IPS-20b (cell line): ENCODE measurements at regions not wholly inside any gene's neighbourhood (a gene's known extent, or its start where the extent isn't known, plus 50 kb on each side); places are given as distances from the start of the nearest gene placed in this dataset.
"Not testable (repeated sequence)": the region's sequence is repeated elsewhere in the genome, so short reads cannot be mapped to it uniquely, and the experiment has no call there.

Experiments
- H3K27ac ChIP-seq: one replicate; pipeline ENCODE4 v1.5.1; 2013; ENCODE audit warnings: low read length
- H3K27me3 ChIP-seq: 2 replicates; pipeline ENCODE4 v1.6.1; 2013; ENCODE audit warnings: mild to moderate bottlenecking, low read length, inconsistent platforms; ENCODE audit not compliant: insufficient read depth
- H3K36me3 ChIP-seq: 2 replicates; pipeline ENCODE4 v1.6.1; 2013; ENCODE audit warnings: low read depth, mild to moderate bottlenecking, inconsistent platforms, low read length, moderate library complexity; ENCODE audit not compliant: insufficient read depth
- H3K4me1 ChIP-seq: 2 replicates; pipeline ENCODE4 v1.6.1; 2013; ENCODE audit warnings: mild to moderate bottlenecking, control low read depth, inconsistent platforms, low read length, moderate library complexity; ENCODE audit not compliant: insufficient read depth
- H3K4me3 ChIP-seq: 2 replicates; pipeline ENCODE4 v1.5.1; 2013; ENCODE audit warnings: mild to moderate bottlenecking, low read length, inconsistent platforms
- H3K9ac ChIP-seq: 2 replicates; pipeline ENCODE4 v1.6.1; 2013; ENCODE audit warnings: low read depth, mild to moderate bottlenecking, inconsistent platforms, low read length, moderate library complexity
- H3K9me3 ChIP-seq: 2 replicates; pipeline ENCODE4 v1.6.1; 2013; ENCODE audit warnings: mild to moderate bottlenecking, low read depth, low read length, inconsistent platforms; ENCODE audit not compliant: insufficient read depth

- no peaks in the 10 kb centered on the region for H3K27me3 ChIP-seq
- peaks cover 5% of the 10 kb centered on the region; the same call in 1 of the 2 replicates for H3K9me3 ChIP-seq
- H3K4me1 ChIP-seq: peaks cover 23% of the 10 kb centered on the region; the same call in 1 of the 2 replicates
- H3K36me3 ChIP-seq: no peaks in the 10 kb centered on the region
- H3K4me3 ChIP-seq: no peak overlapping the region
- no peak overlapping the region for H3K27ac ChIP-seq
- no peak overlapping the region for H3K9ac ChIP-seq
Measured at GRCh38 chr10:90089719-90090118, 388.3 kb downstream of the KIF20B start.

GRCh38 chr10:90096196-90096595 is 394.8 kb downstream of the KIF20B start:
- Histone ChIP-seq H3K9me3 (no peaks in the 10 kb centered on the region), H3K36me3 (no peaks in the 10 kb centered on the region), H3K4me3 (no peak overlapping the region), H3K9ac (no peak overlapping the region), H3K27ac (no peak overlapping the region), H3K27me3 (no peaks in the 10 kb centered on the region), H3K4me1 (peaks cover 21% of the 10 kb centered on the region; the same call in 1 of the 2 replicates)

- H3K9me3 ChIP-seq, H3K4me3 ChIP-seq, H3K9ac ChIP-seq, H3K36me3 ChIP-seq, H3K27me3 ChIP-seq, H3K4me1 ChIP-seq, H3K27ac ChIP-seq: not testable (repeated sequence)
Measured at GRCh38 chr10:90107581-90107980, 406.2 kb downstream of the KIF20B start.

- H3K4me3 ChIP-seq: no peak overlapping the region
- H3K27me3 ChIP-seq: no peaks in the 10 kb centered on the region
- H3K36me3 ChIP-seq: no peaks in the 10 kb centered on the region
- H3K27ac ChIP-seq: no peak overlapping the region
- H3K4me1 ChIP-seq: no peaks in the 10 kb centered on the region
- no peak overlapping the region for H3K9ac ChIP-seq
- H3K9me3 ChIP-seq: no peaks in the 10 kb centered on the region
Measured at GRCh38 chr10:90111671-90112070, 410.3 kb downstream of the KIF20B start.

GRCh38 chr10:90112681-90113080 is 411.3 kb downstream of the KIF20B start:
- H3K27ac ChIP-seq: no peak overlapping the region
- H3K9me3 ChIP-seq: no peaks in the 10 kb centered on the region
- H3K4me3 ChIP-seq: no peak overlapping the region
- no peaks in the 10 kb centered on the region for H3K36me3 ChIP-seq
- H3K4me1 ChIP-seq: no peaks in the 10 kb centered on the region
- H3K27me3 ChIP-seq: no peaks in the 10 kb centered on the region
- no peak overlapping the region for H3K9ac ChIP-seq

GRCh38 chr10:90118567-90118966 is 417.2 kb downstream of the KIF20B start:
- H3K4me1 ChIP-seq, H3K36me3 ChIP-seq, H3K9me3 ChIP-seq, H3K9ac ChIP-seq, H3K4me3 ChIP-seq, H3K27ac ChIP-seq, H3K27me3 ChIP-seq: not testable (repeated sequence)

- H3K27me3 ChIP-seq, H3K27ac ChIP-seq, H3K36me3 ChIP-seq, H3K9me3 ChIP-seq, H3K4me1 ChIP-seq, H3K9ac ChIP-seq, H3K4me3 ChIP-seq: not testable (repeated sequence)
Measured at GRCh38 chr10:90119631-90120280, 418.4 kb downstream of the KIF20B start.

- no peak overlapping the region for H3K27ac ChIP-seq
- no peaks in the 10 kb centered on the region for H3K36me3 ChIP-seq
- H3K4me3 ChIP-seq: no peak overlapping the region
- no peaks in the 10 kb centered on the region for H3K27me3 ChIP-seq
- H3K4me1 ChIP-seq: no peaks in the 10 kb centered on the region
- H3K9me3 ChIP-seq: no peaks in the 10 kb centered on the region
- no peak overlapping the region for H3K9ac ChIP-seq
Measured at GRCh38 chr10:90125456-90126255, 424.3 kb downstream of the KIF20B start.

GRCh38 chr10:90126256-90126595 is 424.8 kb downstream of the KIF20B start:
- Histone ChIP-seq H3K27ac (no peak overlapping the region), H3K36me3 (no peaks in the 10 kb centered on the region), H3K4me1 (no peaks in the 10 kb centered on the region), H3K4me3 (no peak overlapping the region), H3K27me3 (no peaks in the 10 kb centered on the region), H3K9ac (no peak overlapping the region), H3K9me3 (peaks cover 2% of the 10 kb centered on the region; the same call in 1 of the 2 replicates)

- H3K27me3 ChIP-seq: no peaks in the 10 kb centered on the region
- H3K9me3 ChIP-seq: peaks cover 30% of the 10 kb centered on the region
- no peak overlapping the region for H3K27ac ChIP-seq
- no peaks in the 10 kb centered on the region for H3K36me3 ChIP-seq
- no peak overlapping the region for H3K4me3 ChIP-seq
- no peak overlapping the region for H3K9ac ChIP-seq
- no peaks in the 10 kb centered on the region for H3K4me1 ChIP-seq
Measured at GRCh38 chr10:90130321-90131086, 429.1 kb downstream of the KIF20B start.

GRCh38 chr10:90133606-90134005 is 432.2 kb downstream of the KIF20B start:
- Histone ChIP-seq H3K27ac (no peak overlapping the region), H3K4me1 (no peaks in the 10 kb centered on the region), H3K9me3 (peaks cover 59% of the 10 kb centered on the region), H3K4me3 (no peak overlapping the region), H3K36me3 (no peaks in the 10 kb centered on the region; the same call in 1 of the 2 replicates), H3K9ac (no peak overlapping the region), H3K27me3 (no peaks in the 10 kb centered on the region)
